Endothelial cell (in vitro differentiated cells): ENCODE measurements at regions not wholly inside any gene's neighbourhood (a gene's known extent, or its start where the extent isn't known, plus 50 kb on each side); places are given as distances from the start of the nearest gene placed in this dataset.

ENCODE experiments used
- DNase-seq: peaks from one replicate; pipeline ENCODE4 v3.0.0; 2021; ENCODE audit warnings: low spot score
- H3K27ac Mint-ChIP-seq: one replicate; pipeline ENCODE4 v1.8.0; 2021; ENCODE audit warnings: mixed read lengths, inconsistent platforms; ENCODE audit not compliant: unreplicated experiment
- H3K27me3 Mint-ChIP-seq: one replicate; pipeline ENCODE4 v1.8.0; 2021; ENCODE audit warnings: mild to moderate bottlenecking, moderate library complexity, mixed read lengths, inconsistent platforms; ENCODE audit not compliant: unreplicated experiment
- H3K36me3 Mint-ChIP-seq: one replicate; pipeline ENCODE4 v1.8.0; 2021; ENCODE audit warnings: mild to moderate bottlenecking, low read depth, mixed read lengths, inconsistent platforms; ENCODE audit not compliant: unreplicated experiment
- H3K4me1 Mint-ChIP-seq: one replicate; pipeline ENCODE4 v1.8.0; 2021; ENCODE audit warnings: mild to moderate bottlenecking, mixed read lengths, inconsistent platforms; ENCODE audit not compliant: unreplicated experiment
- H3K4me3 Mint-ChIP-seq: one replicate; pipeline ENCODE4 v1.8.0; 2021; ENCODE audit warnings: mild to moderate bottlenecking, mixed read lengths, inconsistent platforms; ENCODE audit not compliant: unreplicated experiment
- H3K9me3 Mint-ChIP-seq: one replicate; pipeline ENCODE4 v1.8.0; 2021; ENCODE audit warnings: mixed read lengths, inconsistent platforms; ENCODE audit not compliant: unreplicated experiment
- CTCF ChIP-seq: fragments of 200-600 bp; sonication (generic); IDR thresholded peaks from one replicate; pipeline ENCODE4 v1.5.0; 2021; ENCODE audit warnings: antibody characterized with exemption; ENCODE audit not compliant: unreplicated experiment

DNA sequence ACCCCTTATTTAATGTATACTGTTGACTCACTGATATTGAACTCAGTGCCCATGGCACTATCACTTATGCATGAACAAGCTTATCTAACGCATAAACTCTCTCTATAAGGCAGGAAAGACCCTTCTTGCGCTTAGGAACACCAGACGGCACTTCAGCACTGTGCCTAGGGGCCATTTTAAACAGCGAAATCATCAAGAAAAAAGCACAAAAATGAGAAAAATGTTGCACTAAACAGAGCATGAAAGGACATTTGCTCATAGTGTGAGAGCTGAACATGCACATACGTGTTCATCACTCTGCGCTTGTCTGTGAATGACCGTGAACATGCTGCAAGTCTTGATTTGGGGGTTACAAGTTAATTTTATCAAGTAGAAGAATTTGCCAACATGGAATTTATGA lies 109.6 kb downstream of the WDR11 start:
- Mint-ChIP-seq H3K27ac (no peak overlapping the region), H3K36me3 (no peaks in the 10 kb centered on the region), H3K4me1 (peaks cover 30% of the 10 kb centered on the region), H3K9me3 (no peaks in the 10 kb centered on the region), H3K27me3 (peaks cover 5% of the 10 kb centered on the region), H3K4me3 (no peak overlapping the region)
- no peak for TF ChIP-seq CTCF
- no peak for DNase-seq

DNA sequence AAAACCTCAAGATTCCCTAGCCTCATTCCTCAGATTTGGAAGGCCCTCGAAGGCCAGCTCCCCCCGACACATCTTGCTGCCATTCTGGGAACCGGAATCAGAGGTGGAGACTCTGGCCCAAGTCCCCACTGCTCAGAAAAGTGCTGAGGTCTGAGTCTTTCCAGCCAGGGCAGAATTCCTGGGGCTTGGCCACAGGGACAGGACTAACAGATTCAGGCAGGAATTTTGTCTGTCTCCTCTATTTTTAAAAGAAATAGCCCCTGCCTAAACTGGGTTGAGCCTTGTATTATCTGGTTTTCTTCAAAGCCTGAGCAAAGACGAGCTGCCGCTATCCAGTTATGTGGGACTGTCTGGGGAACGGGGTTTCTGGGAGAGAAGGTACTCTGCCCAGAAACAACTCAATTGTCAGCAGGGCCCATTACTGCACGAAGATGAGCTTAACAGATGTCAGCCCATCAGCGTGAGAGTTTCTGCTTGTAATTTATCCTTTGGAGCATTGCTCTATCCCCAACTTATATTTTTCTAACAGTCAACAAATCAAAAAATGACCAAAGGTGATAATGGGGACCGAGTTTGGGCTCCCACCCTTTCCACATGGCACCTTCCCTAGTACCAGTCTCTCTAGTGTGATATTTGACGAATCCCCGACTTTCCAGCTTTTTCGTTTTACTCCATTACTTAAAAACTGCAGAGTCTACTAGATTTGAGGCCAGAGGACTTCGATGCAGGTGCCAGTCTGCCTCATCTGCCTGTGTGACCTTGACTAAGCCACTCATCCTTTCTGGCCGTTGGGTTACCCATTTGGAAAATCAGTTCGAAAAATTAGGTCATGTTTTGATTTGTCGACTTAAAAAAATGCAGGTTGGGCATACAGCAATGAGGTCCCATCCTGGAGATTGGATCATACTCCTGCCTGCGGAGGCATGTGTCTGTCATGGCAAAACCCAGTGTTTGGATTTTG lies 110.9 kb downstream of the WDR11 start:
- Mint-ChIP-seq H3K4me3 (no peak overlapping the region), H3K27ac (no peak overlapping the region), H3K36me3 (no peaks in the 10 kb centered on the region), H3K4me1 (peaks cover 30% of the 10 kb centered on the region), H3K9me3 (no peaks in the 10 kb centered on the region), H3K27me3 (peaks cover 6% of the 10 kb centered on the region)
- no peak for DNase-seq
- no peak for TF ChIP-seq CTCF

GRCh38 chr10:120962756-120963593 lies 111.8 kb downstream of the WDR11 start:
- no peak overlapping the region for H3K27ac Mint-ChIP-seq
- H3K4me1 Mint-ChIP-seq = peaks cover 30% of the 10 kb centered on the region
- H3K4me3 Mint-ChIP-seq = no peak overlapping the region
- no peak for DNase-seq
- no peaks in the 10 kb centered on the region for H3K9me3 Mint-ChIP-seq
- TF ChIP-seq CTCF = no peak
- H3K27me3 Mint-ChIP-seq = peaks cover 7% of the 10 kb centered on the region
- H3K36me3 Mint-ChIP-seq = no peaks in the 10 kb centered on the region

DNA sequence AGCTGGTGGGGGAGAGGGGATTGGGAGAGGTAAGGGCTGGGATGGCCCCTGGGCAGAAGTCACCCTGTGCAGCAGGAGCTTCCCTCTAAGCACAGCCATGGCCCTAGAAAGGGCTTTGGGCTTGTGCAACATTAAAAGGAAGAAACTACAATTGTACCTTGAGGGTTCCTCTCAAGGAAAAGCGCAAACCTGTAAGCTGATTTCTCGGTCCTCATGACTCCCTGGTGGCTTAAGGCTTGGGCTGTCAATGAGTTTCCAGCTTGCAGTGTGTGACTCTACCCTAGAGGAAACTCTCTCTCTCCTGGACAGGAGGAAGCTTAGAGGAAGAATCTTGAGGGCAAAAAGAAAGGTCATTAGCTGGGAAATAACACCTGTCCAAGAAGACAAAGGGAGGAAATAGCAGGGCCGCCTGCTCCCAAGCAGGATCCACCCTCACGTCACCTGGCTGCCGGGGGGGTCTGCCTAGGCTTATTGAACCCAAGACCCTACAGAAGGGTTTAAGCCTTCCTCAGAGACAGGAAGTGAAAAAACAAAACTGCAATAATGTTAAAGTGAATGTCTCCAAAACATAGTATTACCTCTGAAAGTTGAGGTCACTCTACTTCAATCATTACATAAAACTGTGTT lies 112.5 kb downstream of the WDR11 start:
- Mint-ChIP-seq H3K27ac (peak overlapping the region; percentile 77), H3K27me3 (peaks cover 7% of the 10 kb centered on the region), H3K4me1 (peaks cover 30% of the 10 kb centered on the region), H3K36me3 (no peaks in the 10 kb centered on the region), H3K4me3 (no peak overlapping the region), H3K9me3 (no peaks in the 10 kb centered on the region)
- TF ChIP-seq CTCF = no peak
- DNase-seq = no peak
